ENCODE measurements at regions not wholly inside any gene's neighbourhood (a gene's known extent, or its start where the extent isn't known, plus 50 kb on each side); places are given as distances from the start of the nearest gene placed in this dataset.
"Not testable (repeated sequence)": the region's sequence is repeated elsewhere in the genome, so short reads cannot be mapped to it uniquely, and the experiment has no call there.

GRCh38 chr20:1754306-1754705 is 96.7 kb upstream of the SIRPG start:
- DNase-seq (ENCODE audit: low spot score) = no peak
- in situ Hi-C loops (cut with MboI; ENCODE audit: low sequenced_read_pairs, unreplicated experiment) = loop anchor here (25.0 kb wide), 1 partner anchor 408 kb away; no protein-coding TSS in a partner anchor
- TF ChIP-seq CTCF (IDR thresholded peaks at IDR 0.05; ENCODE audit: borderline replicate concordance, control extremely low read depth, extremely low read depth, insufficient read depth, missing control alignments) = no peak

- in situ Hi-C loops (cut with MboI; ENCODE audit: low sequenced_read_pairs, unreplicated experiment) = loop anchor here (25.0 kb wide), 1 partner anchor 410 kb away; no protein-coding TSS in a partner anchor
- no peak for TF ChIP-seq CTCF (IDR thresholded peaks at IDR 0.05; ENCODE audit: borderline replicate concordance, control extremely low read depth, extremely low read depth, insufficient read depth, missing control alignments)
Observed at GRCh38 chr20:1752045-1752444, 94.5 kb upstream of the SIRPG start.

GRCh38 chr20:1748777-1749176 is 91.2 kb upstream of the SIRPG start:
- no peak for DNase-seq (ENCODE audit: low spot score)
- no peak for TF ChIP-seq CTCF (IDR thresholded peaks at IDR 0.05; ENCODE audit: borderline replicate concordance, control extremely low read depth, extremely low read depth, insufficient read depth, missing control alignments)
- in situ Hi-C loops (cut with MboI; ENCODE audit: low sequenced_read_pairs, unreplicated experiment) = no loop called here

More at GRCh38 chr20:1752045-1752444, 94.5 kb upstream of the SIRPG start:
- DNase-seq (ENCODE audit: low spot score) = no peak

GRCh38 chr20:1747953-1748577 is 90.5 kb upstream of the SIRPG start:
- in situ Hi-C loops (cut with MboI; ENCODE audit: low sequenced_read_pairs, unreplicated experiment) = no loop called here
- DNase-seq (ENCODE audit: low spot score) = no peak
- no peak for TF ChIP-seq CTCF (IDR thresholded peaks at IDR 0.05; ENCODE audit: borderline replicate concordance, control extremely low read depth, extremely low read depth, insufficient read depth, missing control alignments)

GRCh38 chr20:1742049-1742434 is 84.5 kb upstream of the SIRPG start:
- DNase-seq (ENCODE audit: low spot score); in situ Hi-C loops (cut with MboI; ENCODE audit: low sequenced_read_pairs, unreplicated experiment): not testable (repeated sequence)

GRCh38 chr20:1741309-1742048 is 83.9 kb upstream of the SIRPG start:
- in situ Hi-C loops (cut with MboI; ENCODE audit: low sequenced_read_pairs, unreplicated experiment) = no loop called here
- peak; percentile 36 for DNase-seq (ENCODE audit: low spot score)
- no peak for TF ChIP-seq CTCF (IDR thresholded peaks at IDR 0.05; ENCODE audit: borderline replicate concordance, control extremely low read depth, extremely low read depth, insufficient read depth, missing control alignments)

GRCh38 chr20:1737134-1737533 is 79.6 kb upstream of the SIRPG start:
- DNase-seq (ENCODE audit: low spot score) = no peak
- in situ Hi-C loops (cut with MboI; ENCODE audit: low sequenced_read_pairs, unreplicated experiment) = no loop called here
- no peak for TF ChIP-seq CTCF (IDR thresholded peaks at IDR 0.05; ENCODE audit: borderline replicate concordance, control extremely low read depth, extremely low read depth, insufficient read depth, missing control alignments)

All from GM13976 (cell line).